Renal cortex interstitium (tissue), 11 donors: ENCODE measurements at regions not wholly inside any gene's neighbourhood (a gene's known extent, or its start where the extent isn't known, plus 50 kb on each side); places are given as distances from the start of the nearest gene placed in this dataset.
A peak's percentile ranks its signal among the peaks of the same experiment; 100 is the strongest.

Experiments used
- DNase-seq, 11 donors: peaks; one replicate each; pipeline ENCODE4 v3.0.0-alpha.2; 2013; ENCODE audit warnings: low read depth in 9 of 11, low spot score in 4 of 11; ENCODE audit errors: extremely low read depth in 1 of 11

DNA sequence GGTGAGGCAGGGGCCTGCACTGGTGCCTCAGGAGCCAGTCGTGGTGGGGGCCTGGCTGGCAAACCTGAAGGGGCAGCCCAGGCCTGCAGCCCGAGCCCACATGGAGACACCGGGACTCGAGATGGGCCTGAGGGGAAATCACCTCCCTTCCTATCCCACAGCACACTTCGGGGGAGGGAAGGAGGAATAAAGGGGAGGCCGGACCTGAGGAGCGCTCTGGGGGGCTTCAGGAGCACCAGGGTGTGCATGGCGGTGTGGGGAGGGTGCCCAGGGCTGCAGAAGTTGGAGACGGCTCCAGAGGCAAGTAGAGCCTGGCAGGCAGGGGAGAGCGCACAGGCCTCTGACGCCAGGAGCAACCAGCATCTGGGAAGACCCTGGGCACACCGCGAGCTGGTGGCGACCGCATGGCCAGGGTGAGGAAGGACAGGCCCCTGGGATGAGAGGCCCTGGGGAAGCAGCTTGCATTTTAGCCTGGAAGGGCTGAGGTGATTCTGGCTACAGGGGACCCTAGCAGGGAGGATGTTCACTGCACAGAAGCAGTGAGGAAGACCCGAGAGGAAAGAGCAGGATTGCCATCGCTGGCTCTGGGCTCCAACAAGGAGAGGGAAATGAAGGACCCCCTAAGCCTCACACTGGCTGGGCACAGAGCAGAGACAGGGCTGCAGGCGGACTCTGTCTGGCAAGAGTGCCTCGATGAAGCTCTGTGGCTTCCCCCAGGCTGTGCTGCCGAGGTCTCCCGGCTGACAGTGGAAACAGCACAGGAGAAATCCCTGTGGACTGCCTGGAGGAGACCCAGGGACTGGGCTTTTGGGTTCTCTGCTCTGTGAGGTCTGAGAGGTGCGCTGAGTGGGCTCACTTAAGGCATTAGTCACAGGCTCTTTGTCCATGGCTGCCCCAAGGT, 457.7 kb downstream of the BRD1 start:
- DNase-seq = no peak

DNA sequence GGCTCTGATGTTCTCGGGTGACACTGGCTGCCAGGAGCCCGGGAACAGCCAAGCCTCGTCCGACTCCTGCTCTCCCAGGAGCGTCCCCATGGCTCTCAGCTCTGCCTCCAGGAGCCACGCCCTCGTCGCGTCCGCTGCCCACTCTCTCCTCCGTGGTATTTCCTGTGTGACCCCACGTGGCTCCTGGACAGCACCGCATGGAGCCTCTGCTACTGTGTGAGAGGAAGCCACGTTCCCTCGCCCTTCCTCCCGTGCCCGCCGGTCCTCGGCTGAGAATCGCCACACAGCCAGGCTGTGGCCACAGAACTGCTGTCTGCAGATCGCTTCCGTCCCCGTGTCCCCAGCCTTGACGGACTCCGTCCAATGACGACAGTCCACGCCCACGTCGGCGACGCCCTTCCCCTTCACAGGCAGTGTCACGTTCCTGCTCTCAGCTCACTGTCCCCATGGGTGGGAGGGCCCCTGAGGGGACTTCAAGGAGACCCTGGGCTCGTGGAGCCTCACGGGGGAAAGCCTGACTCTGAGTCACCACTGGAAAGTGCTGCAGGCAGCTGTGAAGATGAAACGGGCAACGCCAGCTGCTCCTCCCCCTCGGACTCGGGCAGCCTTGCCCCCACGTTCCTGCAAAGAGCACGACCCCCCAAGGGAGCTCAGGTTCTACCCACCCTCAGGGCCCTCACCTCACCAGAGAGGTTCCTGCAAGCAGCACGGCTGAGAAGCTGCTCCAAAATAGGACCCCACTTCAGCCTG, 458.5 kb downstream of the BRD1 start:
- no peak for DNase-seq

DNA sequence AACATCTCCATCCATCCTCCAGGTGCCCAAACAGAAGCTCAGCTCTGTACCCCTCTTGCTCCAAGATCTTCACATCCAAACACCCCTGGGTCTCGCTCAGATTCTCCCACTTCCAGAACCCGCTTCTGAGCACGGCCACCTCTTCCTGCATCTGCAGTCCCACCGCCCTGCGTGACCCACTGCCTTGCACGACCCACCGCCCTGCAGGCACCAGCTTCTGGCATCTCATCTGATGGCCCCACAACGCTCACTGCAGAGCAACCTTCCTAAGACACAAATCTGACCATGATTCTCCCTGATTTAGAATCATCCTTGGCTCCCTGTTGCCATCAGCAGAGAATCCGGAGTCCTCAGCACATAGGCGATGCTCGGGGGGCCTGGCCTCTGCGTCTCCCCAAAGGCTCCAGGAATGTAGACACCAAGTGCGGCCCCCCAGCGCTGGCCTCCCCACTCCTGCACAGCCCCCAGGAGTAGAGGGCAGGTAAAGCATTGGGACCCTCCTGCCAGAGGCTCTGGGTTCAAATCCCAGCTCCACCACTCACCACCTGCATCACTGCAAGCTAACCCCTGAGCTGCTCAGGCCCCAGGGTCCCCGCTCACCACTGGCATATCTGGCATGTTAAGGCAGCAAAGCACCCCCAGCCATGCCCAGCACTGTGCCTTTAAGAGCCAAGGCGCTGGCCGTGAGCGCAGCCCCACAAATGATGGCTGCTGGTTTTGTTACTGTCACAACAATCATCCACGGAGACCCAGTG, 459.3 kb downstream of the BRD1 start:
- DNase-seq = no peak

DNA sequence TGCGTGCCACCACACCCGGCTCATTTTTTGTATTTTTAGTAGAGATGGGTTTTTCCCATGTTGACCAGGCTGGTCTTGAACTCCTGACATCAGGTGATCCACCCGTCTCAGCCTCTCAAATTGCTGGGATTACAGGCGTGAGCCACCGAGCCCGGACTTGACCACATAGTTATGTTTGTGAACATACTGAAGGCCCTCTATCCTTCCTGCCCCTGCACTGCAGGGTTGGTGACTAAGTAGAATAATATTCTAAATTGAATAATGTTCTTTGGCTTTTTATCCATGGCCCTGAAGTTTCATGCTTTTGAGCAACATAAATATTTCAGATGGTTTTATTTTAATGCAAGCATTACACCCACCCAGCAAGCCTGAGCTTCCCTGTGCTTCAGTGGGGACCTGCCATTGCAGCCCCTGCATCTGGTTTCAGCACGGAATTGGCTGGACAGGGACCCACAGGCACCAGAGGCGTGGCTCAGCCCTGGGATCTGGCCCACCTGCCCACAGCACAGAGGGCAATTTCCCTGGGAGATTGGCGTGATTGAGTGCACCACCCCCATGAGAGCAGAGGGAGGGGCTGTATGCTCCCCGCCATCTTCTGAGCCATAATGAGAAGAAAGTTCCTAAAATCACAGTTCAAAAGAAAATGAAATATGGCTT, 460.5 kb downstream of the BRD1 start:
- DNase-seq = no peak

DNA sequence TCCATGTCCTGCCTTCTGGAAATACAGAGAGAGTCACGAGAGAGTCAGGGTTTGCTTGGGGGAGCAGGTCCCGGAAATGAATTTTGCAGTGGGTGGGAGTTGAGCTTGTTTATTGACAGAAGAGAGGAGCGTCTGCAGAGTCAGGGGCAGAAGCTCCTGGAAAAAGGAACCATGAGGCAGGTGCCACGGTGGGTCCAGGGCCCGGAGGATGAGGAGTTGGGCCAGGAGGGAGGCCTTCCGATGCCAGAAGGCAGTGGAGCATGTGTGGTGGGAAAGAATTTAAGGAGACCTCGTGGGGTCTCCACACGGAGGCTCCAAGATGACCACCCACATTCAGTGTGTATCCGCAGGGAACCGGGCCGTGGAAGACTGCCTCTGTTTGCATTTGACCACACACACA, 461.2 kb downstream of the BRD1 start:
- DNase-seq = no peak

DNA sequence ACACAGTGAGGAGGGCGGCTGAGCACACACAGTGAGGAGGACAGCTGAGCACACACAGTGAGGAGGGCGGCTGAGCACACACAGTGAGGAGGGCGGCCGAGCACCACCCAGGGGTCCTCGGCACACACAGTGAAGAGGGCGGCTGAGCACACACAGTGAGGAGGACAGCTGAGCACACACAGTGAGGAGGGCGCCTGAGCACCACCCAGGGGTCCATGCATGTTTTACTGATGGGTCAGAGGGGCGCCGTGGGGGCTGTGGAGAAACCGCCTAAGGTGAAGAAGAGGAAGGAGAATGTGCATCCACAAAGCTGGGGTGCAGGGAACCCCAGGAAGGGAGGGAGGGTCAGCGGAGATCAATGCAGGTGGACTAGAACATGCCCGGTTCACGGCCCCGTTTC, 461.8 kb downstream of the BRD1 start:
- no peak for DNase-seq

DNA sequence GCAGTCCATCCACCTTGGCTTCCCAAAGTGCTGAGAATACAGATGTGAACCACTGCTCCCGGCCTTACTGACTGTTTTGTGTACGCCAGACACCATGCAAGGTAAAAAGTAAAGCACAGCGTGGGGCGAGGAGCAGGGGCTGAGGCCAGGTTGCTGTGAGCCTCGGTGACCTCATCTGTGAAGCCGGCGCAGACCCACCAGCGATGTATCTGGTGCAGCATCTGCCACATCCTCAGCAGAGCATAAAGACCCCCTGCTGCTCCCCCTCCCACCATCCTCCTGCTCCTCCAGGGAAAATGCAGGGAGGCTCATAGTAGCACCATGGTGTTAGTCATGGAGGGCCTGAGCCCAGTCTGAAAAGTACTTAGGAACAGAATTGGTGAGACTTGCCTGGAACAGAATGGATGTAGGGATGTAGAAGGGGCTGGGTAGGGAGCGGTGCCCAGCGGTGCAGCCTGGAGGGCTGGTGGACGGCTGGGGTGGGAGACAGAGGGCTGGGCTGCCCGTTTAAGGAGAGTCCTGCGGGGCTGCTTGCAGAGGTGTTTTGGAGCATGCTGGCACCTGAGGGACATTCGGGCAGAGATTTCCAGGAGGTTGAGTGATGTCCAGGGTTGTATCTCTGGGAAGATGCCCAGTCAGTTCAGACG, 462.4 kb downstream of the BRD1 start:
- no peak for DNase-seq

DNA sequence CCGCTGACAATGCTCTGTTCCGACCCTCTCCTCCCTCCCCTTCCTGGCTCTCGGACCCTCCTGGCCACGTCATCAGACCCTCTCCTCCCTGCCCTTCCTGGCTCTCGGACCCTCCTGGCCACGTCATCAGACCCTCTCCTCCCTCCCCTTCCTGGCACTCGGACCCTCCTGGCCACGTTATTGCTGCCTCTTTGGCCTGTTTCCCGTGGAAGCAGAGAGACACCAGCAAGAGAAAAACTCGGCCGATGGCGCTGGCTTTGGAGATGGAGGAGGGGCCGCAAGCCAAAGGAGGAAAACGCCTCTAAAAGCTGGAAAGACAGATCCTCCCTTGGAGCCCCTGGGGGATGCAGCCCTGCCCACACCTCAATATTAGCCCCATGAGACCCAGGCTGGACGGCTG, 463.3 kb downstream of the BRD1 start:
- no peak for DNase-seq

DNA sequence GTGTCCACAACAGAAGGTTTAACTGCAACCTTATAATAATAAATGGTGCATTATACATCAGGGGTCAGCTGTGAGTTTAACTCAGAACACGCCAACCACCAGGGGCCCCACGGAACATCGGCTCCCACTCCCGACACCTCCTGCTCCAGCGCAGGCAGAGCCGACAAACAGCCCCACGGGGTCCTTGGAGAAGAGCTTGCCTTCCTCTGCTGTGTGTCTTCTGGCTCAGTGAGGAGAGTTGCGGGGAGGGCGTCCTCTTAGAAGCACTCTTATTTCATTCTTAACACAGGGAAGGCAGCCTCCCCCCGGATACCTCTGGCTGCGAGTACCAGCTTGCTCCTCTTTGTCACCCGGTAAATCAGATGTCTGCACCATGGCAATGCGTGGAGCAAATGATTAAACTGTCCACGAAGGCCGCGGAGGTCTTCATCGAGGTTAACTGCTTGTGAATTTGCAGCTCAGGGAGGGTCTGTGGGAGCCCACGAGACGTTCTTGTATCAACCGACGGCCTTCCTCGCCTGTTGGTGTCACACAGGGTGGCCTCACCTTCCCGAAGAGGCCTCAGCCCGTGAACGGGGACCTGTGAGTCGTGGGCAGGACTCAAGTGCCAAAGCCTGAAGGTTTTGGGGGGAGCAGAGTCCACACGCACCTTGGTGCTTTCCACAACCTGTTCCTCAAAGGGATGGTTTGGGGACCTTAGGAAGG, 464.0 kb downstream of the BRD1 start:
- DNase-seq = no peak

DNA sequence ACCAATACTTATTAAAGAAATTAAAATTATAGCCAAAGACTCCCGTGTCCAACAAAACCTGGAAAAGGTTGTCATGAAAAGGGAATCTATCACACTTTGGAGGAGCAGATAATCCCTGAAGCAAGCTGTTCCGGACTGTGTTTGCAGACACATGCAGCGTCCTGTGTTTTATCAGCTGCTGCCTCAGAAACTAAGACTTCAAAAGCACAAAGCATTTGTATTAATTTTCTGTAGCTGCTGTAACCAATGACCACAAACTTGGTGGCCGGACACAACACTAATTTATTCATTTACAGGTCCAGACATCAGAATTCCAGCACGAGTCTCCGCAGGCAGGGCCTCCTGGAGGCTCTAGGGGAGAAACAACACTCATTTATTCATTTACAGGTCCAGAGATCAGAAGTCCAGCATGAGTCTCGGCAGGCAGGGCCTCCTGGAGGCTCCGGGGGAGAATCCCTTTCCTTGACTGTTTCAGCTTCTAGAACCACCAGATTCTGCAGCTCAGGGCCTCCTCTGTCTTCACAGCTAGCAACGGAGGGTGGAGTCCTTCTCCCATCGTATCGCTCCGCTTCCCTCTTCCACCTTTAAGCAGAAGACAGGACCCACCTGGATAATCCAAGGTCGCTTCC, 465.3 kb downstream of the BRD1 start:
- DNase-seq = peak in 1 of 11 donors; percentile 28

DNA sequence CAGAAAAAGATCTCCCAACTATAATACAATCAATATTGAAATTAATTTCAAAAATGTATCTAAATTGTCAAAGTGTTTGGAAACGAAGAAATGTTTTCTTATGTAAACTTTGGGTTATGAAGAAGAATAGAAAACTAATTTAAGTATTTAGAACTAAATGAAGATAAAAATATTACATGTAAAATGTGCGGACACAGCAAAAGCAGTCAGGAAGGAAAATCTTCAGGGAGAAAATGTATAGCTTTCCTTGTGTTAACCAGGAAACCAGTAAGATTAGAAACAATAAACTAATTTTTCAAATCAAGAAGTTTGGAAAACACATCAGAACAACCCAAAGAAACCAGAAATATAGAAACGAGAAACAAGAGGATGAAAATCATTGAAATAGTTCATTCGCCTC, 466.5 kb downstream of the BRD1 start:
- no peak for DNase-seq

DNA sequence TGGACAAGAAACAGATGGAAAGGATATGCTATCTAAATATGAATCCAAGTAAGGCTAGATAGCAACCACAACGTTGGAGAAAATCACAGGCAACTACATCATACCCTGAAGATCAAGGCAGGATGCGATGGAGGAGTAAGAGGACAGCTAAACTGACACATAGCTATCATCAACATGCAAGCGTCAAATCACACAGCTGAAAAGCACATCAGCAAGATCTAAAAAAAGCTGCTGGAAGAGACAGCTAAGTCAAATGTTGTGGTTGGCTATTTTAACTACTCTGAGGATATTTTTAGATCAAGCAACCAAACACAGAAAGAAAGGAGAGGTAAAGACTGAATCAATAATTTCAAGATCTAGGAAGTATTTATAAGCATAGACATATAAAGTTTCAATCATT, 466.9 kb downstream of the BRD1 start:
- no peak for DNase-seq

DNA sequence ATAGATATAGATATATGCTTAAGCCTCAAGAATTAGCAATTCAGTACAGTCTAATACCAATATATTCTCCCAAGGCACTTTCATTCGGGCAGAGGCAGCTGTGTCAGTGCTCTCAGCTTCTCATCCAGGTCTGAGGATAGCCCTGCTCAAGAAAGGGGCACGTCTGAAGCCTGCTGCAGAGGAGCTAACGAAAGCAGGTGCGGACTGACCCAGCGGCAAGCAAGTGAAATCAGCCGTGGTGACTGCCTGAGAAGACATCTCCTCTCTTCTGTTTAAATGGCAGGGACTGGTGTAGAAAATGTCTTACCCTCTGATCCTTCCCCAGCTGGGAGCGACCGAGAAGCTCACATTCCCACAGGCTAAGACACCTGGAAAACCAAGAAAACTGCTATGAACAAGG, 468.6 kb downstream of the BRD1 start:
- no peak for DNase-seq

DNA sequence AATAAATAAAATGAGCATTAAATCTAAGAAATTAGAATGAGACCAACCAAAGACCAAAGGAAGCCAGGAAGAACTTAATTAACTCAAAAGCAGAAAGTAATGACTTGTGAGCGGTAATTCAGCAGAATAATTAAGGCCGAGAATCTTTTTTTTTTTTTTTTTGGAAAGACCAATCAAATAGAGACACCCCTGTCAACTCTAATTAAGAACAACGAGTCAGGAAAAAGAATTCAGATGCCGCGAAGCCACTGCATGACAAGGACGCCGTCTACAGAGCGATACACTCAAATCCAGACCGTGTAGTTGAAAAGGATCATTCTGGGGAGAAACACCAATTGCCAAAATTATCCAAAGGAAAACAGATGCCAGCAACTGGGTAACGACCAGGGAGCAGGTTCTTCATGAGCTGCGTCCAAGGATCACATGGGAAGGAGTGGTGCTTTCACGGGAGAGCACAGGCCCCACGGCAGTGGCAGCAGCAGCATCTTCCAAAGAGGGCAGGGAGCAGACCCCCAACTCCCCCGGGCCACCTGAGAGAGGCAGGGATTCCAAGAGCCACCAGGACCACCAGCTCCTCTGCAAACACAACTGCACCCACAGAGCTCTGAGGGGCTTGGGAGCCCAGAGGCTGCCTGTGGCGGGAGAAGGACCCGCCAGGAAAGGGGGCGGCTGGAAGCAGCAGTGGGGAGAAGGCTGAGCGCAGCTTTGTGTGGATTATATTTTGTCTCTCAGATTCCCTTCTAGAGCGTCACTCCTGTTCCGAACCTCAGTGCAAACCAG, 469.8 kb downstream of the BRD1 start:
- no peak for DNase-seq

DNA sequence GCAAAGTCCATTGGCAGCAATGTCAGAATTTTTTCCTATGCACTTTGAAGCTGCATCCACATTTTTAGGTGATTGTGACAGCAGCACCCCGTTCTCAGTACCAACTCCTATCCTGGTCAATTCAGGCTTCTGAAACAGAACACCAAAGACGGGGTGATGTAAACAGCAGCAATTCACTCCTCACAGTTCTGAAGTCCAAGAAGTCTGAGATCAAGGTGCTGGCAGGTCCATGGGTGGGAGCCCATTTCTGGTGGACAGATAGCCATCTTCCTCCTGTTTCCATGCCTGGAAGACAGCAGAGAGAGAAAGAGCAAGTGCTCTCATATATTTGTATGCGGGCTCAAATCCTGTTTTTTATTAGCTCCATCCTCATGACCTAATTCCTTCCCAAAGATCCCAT, 471.2 kb downstream of the BRD1 start:
- no peak for DNase-seq

DNA sequence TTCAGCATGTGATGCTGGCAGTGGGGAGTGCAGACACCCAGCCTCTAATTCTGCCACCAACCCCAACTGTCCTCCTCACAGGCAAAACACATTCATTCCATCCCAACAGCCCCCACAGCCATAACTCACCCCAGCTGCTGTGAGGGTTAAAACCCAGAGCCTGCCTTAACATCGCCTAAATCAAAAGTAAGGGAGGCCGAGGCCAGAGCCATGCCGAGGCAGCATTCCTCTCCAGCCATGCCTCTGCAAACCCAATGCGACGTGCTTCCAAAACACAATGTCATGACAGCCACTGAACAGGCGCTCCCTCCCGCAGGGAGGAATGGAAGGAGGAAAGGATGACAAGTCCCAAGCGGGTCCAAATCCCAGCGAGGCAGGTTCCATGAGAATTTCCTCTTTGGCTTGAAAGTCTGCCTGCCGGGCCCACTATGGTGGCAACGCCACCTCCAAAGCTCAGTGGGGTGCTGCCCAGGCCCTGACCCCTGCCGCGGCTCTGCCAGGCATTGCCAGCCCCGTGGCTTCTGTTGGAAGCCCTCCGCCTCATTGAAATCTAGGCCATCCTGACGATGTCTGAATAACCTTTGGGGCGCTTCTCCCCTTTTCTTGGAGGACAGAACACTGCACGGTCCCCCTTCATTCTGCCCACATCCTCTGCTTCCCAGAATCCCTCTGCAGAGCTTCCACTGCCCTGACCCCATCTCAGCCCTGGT, 472.3 kb downstream of the BRD1 start:
- DNase-seq = no peak
